H9 (cell line): ENCODE measurements at regions not wholly inside any gene's neighbourhood (a gene's known extent, or its start where the extent isn't known, plus 50 kb on each side); places are given as distances from the start of the nearest gene placed in this dataset.

Experiments
- DNase-seq: peaks from one replicate; pipeline ENCODE4 v3.0.0-alpha.2; 2017
- H2AFZ ChIP-seq: one replicate; pipeline ENCODE4 v1.6.1; 2013; ENCODE audit warnings: mild to moderate bottlenecking, low read length, control low read depth, moderate library complexity
- H2AK5ac ChIP-seq: 2 replicates; pipeline ENCODE4 v1.6.1; 2013; ENCODE audit warnings: low read length, control low read depth, mixed read lengths; ENCODE audit not compliant: insufficient read length
- H2BK120ac ChIP-seq: one replicate; pipeline ENCODE4 v1.6.1; 2013; ENCODE audit warnings: low read depth, mild to moderate bottlenecking, low read length, control low read depth, inconsistent platforms; ENCODE audit not compliant: poor library complexity, severe bottlenecking
- H2BK12ac ChIP-seq: 2 replicates; pipeline ENCODE4 v1.6.1; 2013; ENCODE audit warnings: low read length, control low read depth, mixed read lengths, low read depth; ENCODE audit not compliant: insufficient read length
- H2BK15ac ChIP-seq: 2 replicates; pipeline ENCODE4 v1.6.1; 2013; ENCODE audit warnings: low read depth, low read length, control low read depth
- H2BK20ac ChIP-seq: one replicate; pipeline ENCODE4 v1.6.1; 2013; ENCODE audit warnings: low read depth, mild to moderate bottlenecking, low read length, control low read depth, inconsistent platforms; ENCODE audit not compliant: poor library complexity, severe bottlenecking
- H2BK5ac ChIP-seq: 2 replicates; pipeline ENCODE4 v1.6.1; 2013; ENCODE audit warnings: low read length, control low read depth, mixed read lengths; ENCODE audit not compliant: insufficient read length
- H3K14ac ChIP-seq: 2 replicates; pipeline ENCODE4 v1.6.1; 2013; ENCODE audit warnings: low read length, control low read depth; ENCODE audit not compliant: insufficient read depth
- H3K18ac ChIP-seq: 2 replicates; pipeline ENCODE4 v1.6.1; 2013; ENCODE audit warnings: low read depth, mild to moderate bottlenecking, mixed read lengths, low read length, control low read depth; ENCODE audit not compliant: insufficient read length
- H3K23ac ChIP-seq: 2 replicates; pipeline ENCODE4 v1.6.1; 2013; ENCODE audit warnings: low read length, control low read depth, mixed read lengths, low read depth; ENCODE audit not compliant: insufficient read length
- H3K23me2 ChIP-seq: 2 replicates; pipeline ENCODE4 v1.6.1; 2013; ENCODE audit warnings: low read depth, mild to moderate bottlenecking, mixed read lengths, low read length, control low read depth; ENCODE audit not compliant: insufficient read length, poor library complexity, severe bottlenecking
- H3K27ac ChIP-seq: 2 replicates; pipeline ENCODE4 v1.5.1; 2013; ENCODE audit warnings: low read length, control low read depth, mixed read lengths, low read depth; ENCODE audit not compliant: insufficient read length
- H3K27me3 ChIP-seq: 2 replicates; pipeline ENCODE4 v1.6.1; 2013; ENCODE audit warnings: low read length, control low read depth, inconsistent platforms; ENCODE audit not compliant: insufficient read depth
- H3K4ac ChIP-seq: 2 replicates; pipeline ENCODE4 v1.6.1; 2013; ENCODE audit warnings: low read depth, mild to moderate bottlenecking, control low read depth, inconsistent platforms, low read length, moderate library complexity
- H3K4me1 ChIP-seq: 2 replicates; pipeline ENCODE4 v1.6.1; 2013; ENCODE audit warnings: low read length, control low read depth, inconsistent platforms; ENCODE audit not compliant: insufficient read depth
- H3K4me2 ChIP-seq: 2 replicates; pipeline ENCODE4 v1.6.1; 2013; ENCODE audit warnings: low read length, control low read depth, mixed read lengths; ENCODE audit not compliant: insufficient read length, insufficient read depth
- H3K56ac ChIP-seq: 2 replicates; pipeline ENCODE4 v1.6.1; 2013; ENCODE audit warnings: low read depth, mild to moderate bottlenecking, mixed read lengths, low read length, control low read depth; ENCODE audit not compliant: insufficient read length
- H3K79me1 ChIP-seq: 2 replicates; pipeline ENCODE4 v1.6.1; 2013; ENCODE audit warnings: low read depth, mild to moderate bottlenecking, moderate library complexity, low read length, control low read depth, inconsistent platforms; ENCODE audit not compliant: insufficient read depth, poor library complexity, severe bottlenecking
- H3K79me2 ChIP-seq: 2 replicates; pipeline ENCODE4 v1.6.1; 2013; ENCODE audit warnings: low read length, control low read depth, inconsistent platforms; ENCODE audit not compliant: insufficient read depth
- H3K9ac ChIP-seq: 2 replicates; pipeline ENCODE4 v1.6.1; 2013; ENCODE audit warnings: low read length, control low read depth, mixed read lengths; ENCODE audit not compliant: insufficient read length; ENCODE audit errors: extremely low read depth
- H3K9me3 ChIP-seq: one replicate; pipeline ENCODE4 v1.6.1; 2013; ENCODE audit warnings: low read depth, low read length, inconsistent platforms; ENCODE audit not compliant: control insufficient read depth
- H3T11ph ChIP-seq: one replicate; pipeline ENCODE4 v1.6.1; 2013; ENCODE audit warnings: mild to moderate bottlenecking, low read length, control low read depth, inconsistent platforms
- H4K20me1 ChIP-seq: one replicate; pipeline ENCODE4 v1.6.1; 2013; ENCODE audit not compliant: control insufficient read depth, insufficient read length, insufficient read depth
- H4K5ac ChIP-seq: 2 replicates; pipeline ENCODE4 v1.6.1; 2013; ENCODE audit warnings: low read depth, mild to moderate bottlenecking, mixed read lengths, low read length, control low read depth; ENCODE audit not compliant: insufficient read length
- H4K8ac ChIP-seq: replicated peaks from 2 replicates; pipeline ENCODE4 v1.6.1; 2013; ENCODE audit warnings: low read length, control low read depth, mixed read lengths, low read depth; ENCODE audit not compliant: insufficient read length
- H4K91ac ChIP-seq: 2 replicates; pipeline ENCODE4 v1.6.1; 2013; ENCODE audit warnings: low read depth, mild to moderate bottlenecking, moderate library complexity, mixed read lengths, low read length, control low read depth; ENCODE audit not compliant: insufficient read length
- H3K27ac Mint-ChIP-seq, 3 experiments: 2 replicates in 2 of 3; 3 replicates in 1 of 3; pipeline ENCODE4 v1.8.0; 2020 to 2021; ENCODE audit warnings: mixed read lengths in 3 of 3, mild to moderate bottlenecking in 1 of 3, moderate library complexity in 1 of 3
- H3K27me3 Mint-ChIP-seq: 2 replicates; pipeline ENCODE4 v1.8.0; 2021; ENCODE audit warnings: low read depth, mild to moderate bottlenecking, moderate library complexity, mixed read lengths
- H3K36me3 Mint-ChIP-seq, 3 experiments: 2 replicates in 2 of 3; 3 replicates in 1 of 3; pipeline ENCODE4 v1.8.0; 2020 to 2021; ENCODE audit warnings: low read depth in 3 of 3, mixed read lengths in 3 of 3; ENCODE audit not compliant: insufficient read depth in 1 of 3
- H3K4me1 Mint-ChIP-seq, 2 experiments: 2 replicates each; pipeline ENCODE4 v1.8.0; 2020; ENCODE audit warnings: mixed read lengths in 2 of 2
- H3K4me3 Mint-ChIP-seq, 2 experiments: 2 replicates in 1 of 2; 3 replicates in 1 of 2; pipeline ENCODE4 v1.8.0; 2020 to 2021; ENCODE audit warnings: mild to moderate bottlenecking in 2 of 2, mixed read lengths in 2 of 2, moderate library complexity in 1 of 2
- H3K9me3 Mint-ChIP-seq, 2 experiments: 2 replicates in 1 of 2; 3 replicates in 1 of 2; pipeline ENCODE4 v1.8.0; 2020; ENCODE audit warnings: mild to moderate bottlenecking in 2 of 2, mixed read lengths in 2 of 2, moderate library complexity in 1 of 2
- WGBS: extraction: QIAGEN DNeasy Blood & Tissue Kit; methylation state at CpG from one replicate; pipeline ENCODE4 v1.1.7; 2013; ENCODE audit warnings: missing lambda C conversion rate, low lambda C conversion rate, mixed read lengths; ENCODE audit not compliant: insufficient read length; ENCODE audit errors: extremely low coverage; 5-methylcytosine and 5-hydroxymethylcytosine counted together
- TF ChIP-seq, protein P1 (sequence below): fragments of 200-600 bp; sonication (generic); conservative IDR thresholded peaks from 3 replicates; pipeline ENCODE4 v1.8.0; 2021; ENCODE audit warnings: antibody characterized with exemption, mild to moderate bottlenecking

DNA sequence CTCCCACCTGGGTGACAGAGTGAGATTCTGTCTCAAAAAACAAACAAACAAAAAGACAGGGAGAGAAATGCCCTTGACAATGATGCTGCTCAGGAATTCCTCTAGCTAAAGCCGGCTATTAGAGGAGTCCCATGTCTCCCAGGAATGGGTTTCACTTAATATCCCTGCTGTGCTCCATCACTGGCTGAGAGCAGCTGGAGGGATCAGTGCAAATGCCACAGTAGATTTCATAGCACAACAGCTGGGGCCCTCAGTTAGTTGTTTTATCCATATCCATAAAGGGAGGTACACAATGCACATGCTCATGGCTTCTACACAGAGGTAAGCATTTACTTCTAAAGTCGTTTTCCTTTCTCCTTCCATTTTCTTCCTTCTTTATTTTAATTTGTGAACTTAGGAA lies 742.0 kb upstream of the POU3F2 start:
- no peak overlapping the region for H2BK5ac ChIP-seq
- H2AFZ ChIP-seq, result no peak overlapping the region
- no peak overlapping the region for H2AK5ac ChIP-seq
- no CpG with 5 or more reads among the region's 2 CpGs for WGBS
- Mint-ChIP-seq H3K27me3 (no peaks in the 10 kb centered on the region), H3K4me1 (peaks cover 0 to 10% of the 10 kb centered on the region in 2 experiments; a peak in 2 of 4 replicates), H3K9me3 (peaks cover 16% of the 10 kb centered on the region in 2 experiments), H3K36me3 (peaks cover 11 to 20% (median 18%) of the 10 kb centered on the region in 3 experiments), H3K27ac (0 out of 7 replicates have a peak overlapping the region, but pooled peaks of 1 of the 3 experiments have one; percentile 47), H3K4me3 (no peak overlapping the region)
- no peak overlapping the region for H3K9ac ChIP-seq
- no peaks in the 10 kb centered on the region for H3K9me3 ChIP-seq
- H2BK12ac ChIP-seq, result no peak overlapping the region
- no peak for DNase-seq
- TF ChIP-seq, protein P1, sequence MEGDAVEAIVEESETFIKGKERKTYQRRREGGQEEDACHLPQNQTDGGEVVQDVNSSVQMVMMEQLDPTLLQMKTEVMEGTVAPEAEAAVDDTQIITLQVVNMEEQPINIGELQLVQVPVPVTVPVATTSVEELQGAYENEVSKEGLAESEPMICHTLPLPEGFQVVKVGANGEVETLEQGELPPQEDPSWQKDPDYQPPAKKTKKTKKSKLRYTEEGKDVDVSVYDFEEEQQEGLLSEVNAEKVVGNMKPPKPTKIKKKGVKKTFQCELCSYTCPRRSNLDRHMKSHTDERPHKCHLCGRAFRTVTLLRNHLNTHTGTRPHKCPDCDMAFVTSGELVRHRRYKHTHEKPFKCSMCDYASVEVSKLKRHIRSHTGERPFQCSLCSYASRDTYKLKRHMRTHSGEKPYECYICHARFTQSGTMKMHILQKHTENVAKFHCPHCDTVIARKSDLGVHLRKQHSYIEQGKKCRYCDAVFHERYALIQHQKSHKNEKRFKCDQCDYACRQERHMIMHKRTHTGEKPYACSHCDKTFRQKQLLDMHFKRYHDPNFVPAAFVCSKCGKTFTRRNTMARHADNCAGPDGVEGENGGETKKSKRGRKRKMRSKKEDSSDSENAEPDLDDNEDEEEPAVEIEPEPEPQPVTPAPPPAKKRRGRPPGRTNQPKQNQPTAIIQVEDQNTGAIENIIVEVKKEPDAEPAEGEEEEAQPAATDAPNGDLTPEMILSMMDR, result no peak
- H3K56ac ChIP-seq, result no peak overlapping the region
- no peaks in the 10 kb centered on the region for H3K79me2 ChIP-seq
- no peak overlapping the region for H3K18ac ChIP-seq
- H3K27ac ChIP-seq, result no peak overlapping the region
- H4K8ac ChIP-seq, result no peak overlapping the region
- no peak overlapping the region for H2BK20ac ChIP-seq
- no peak overlapping the region for H3K4ac ChIP-seq
- H2BK15ac ChIP-seq, result no peak overlapping the region
- H3K23me2 ChIP-seq, result no peaks in the 10 kb centered on the region
- no peak overlapping the region for H3K23ac ChIP-seq
- H3T11ph ChIP-seq, result no peak overlapping the region
- H4K5ac ChIP-seq, result no peak overlapping the region
- H3K14ac ChIP-seq, result no peak overlapping the region
- H4K91ac ChIP-seq, result no peak overlapping the region
- no peak overlapping the region for H3K4me2 ChIP-seq
- no peak overlapping the region for H2BK120ac ChIP-seq
- no peaks in the 10 kb centered on the region for H3K27me3 ChIP-seq
- no peaks in the 10 kb centered on the region for H4K20me1 ChIP-seq
- no peaks in the 10 kb centered on the region for H3K79me1 ChIP-seq
- no peaks in the 10 kb centered on the region for H3K4me1 ChIP-seq
